NT2/D1 (cell line): ENCODE measurements at regions not wholly inside any gene's neighbourhood (a gene's known extent, or its start where the extent isn't known, plus 50 kb on each side); places are given as distances from the start of the nearest gene placed in this dataset.

Source experiments
- SUZ12 ChIP-seq: IDR thresholded peaks from 2 replicates; pipeline ENCODE4 v1.6.1; 2011; ENCODE audit not compliant: insufficient read length, insufficient read depth; ENCODE audit errors: extremely low read depth
- YY1 ChIP-seq: IDR thresholded peaks from 2 replicates; pipeline ENCODE4 v1.6.1; 2011; ENCODE audit not compliant: insufficient read length, insufficient read depth
- ZNF274 ChIP-seq: IDR thresholded peaks from 2 replicates; pipeline ENCODE4 v1.6.1; 2011; ENCODE audit warnings: mild to moderate bottlenecking, low read depth, low read length

- TF ChIP-seq SUZ12: no peak
- no peak for TF ChIP-seq YY1
- no peak for TF ChIP-seq ZNF274
Measured at GRCh38 chr2:62431512-62431911, 74.5 kb downstream of the TMEM17 start.
